HG03565 (cell line): ENCODE measurements at regions not wholly inside any gene's neighbourhood (a gene's known extent, or its start where the extent isn't known, plus 50 kb on each side); places are given as distances from the start of the nearest gene placed in this dataset.

ENCODE experiments used
- ATAC-seq: cut with Tn5 transposase; IDR thresholded peaks from one replicate; pipeline ENCODE4 v1.9.1; 2021; ENCODE audit warnings: mild to moderate bottlenecking, moderate library complexity; ENCODE audit not compliant: unreplicated experiment

- ATAC-seq, result no peak
Measured at GRCh38 chr1:168958562-168959289, 147.8 kb upstream of the ATP1B1 start.

GRCh38 chr1:168959382-168959781 lies 147.1 kb upstream of the ATP1B1 start:
- ATAC-seq, result no peak

GRCh38 chr1:168960114-168960513 lies 146.4 kb upstream of the ATP1B1 start:
- no peak for ATAC-seq

GRCh38 chr1:168960595-168960994 lies 145.9 kb upstream of the ATP1B1 start:
- ATAC-seq, result no peak

GRCh38 chr1:168963601-168964000 lies 142.9 kb upstream of the ATP1B1 start:
- no peak for ATAC-seq

GRCh38 chr1:168964478-168964877 lies 142.0 kb upstream of the ATP1B1 start:
- no peak for ATAC-seq

- no peak for ATAC-seq
Measured at GRCh38 chr1:168966217-168966616, 140.3 kb upstream of the ATP1B1 start.

GRCh38 chr1:168966636-168967035 lies 139.9 kb upstream of the ATP1B1 start:
- no peak for ATAC-seq

- ATAC-seq, result no peak
Measured at GRCh38 chr1:168970926-168971659, 135.4 kb upstream of the ATP1B1 start.

- no peak for ATAC-seq
Measured at GRCh38 chr1:168972225-168972624, 134.3 kb upstream of the ATP1B1 start.

GRCh38 chr1:168972887-168973286 lies 133.6 kb upstream of the ATP1B1 start:
- no peak for ATAC-seq

GRCh38 chr1:168974117-168974516 lies 132.4 kb upstream of the ATP1B1 start:
- ATAC-seq, result no peak

- no peak for ATAC-seq
Measured at GRCh38 chr1:168974611-168975010, 131.9 kb upstream of the ATP1B1 start.

GRCh38 chr1:168976267-168976666 lies 130.2 kb upstream of the ATP1B1 start:
- ATAC-seq, result no peak

- no peak for ATAC-seq
Measured at GRCh38 chr1:168977618-168978017, 128.9 kb upstream of the ATP1B1 start.

- ATAC-seq, result no peak
Measured at GRCh38 chr1:168979276-168979675, 127.2 kb upstream of the ATP1B1 start.

GRCh38 chr1:168980180-168980579 lies 126.3 kb upstream of the ATP1B1 start:
- ATAC-seq, result no peak

- ATAC-seq, result no peak
Measured at GRCh38 chr1:168980656-168981055, 125.8 kb upstream of the ATP1B1 start.

- no peak for ATAC-seq
Measured at GRCh38 chr1:168982778-168983177, 123.7 kb upstream of the ATP1B1 start.

GRCh38 chr1:168987330-168987729 lies 119.2 kb upstream of the ATP1B1 start:
- no peak for ATAC-seq

GRCh38 chr1:168987923-168988322 lies 118.6 kb upstream of the ATP1B1 start:
- no peak for ATAC-seq

- no peak for ATAC-seq
Measured at GRCh38 chr1:168989985-168990384, 116.5 kb upstream of the ATP1B1 start.
